Esophagus mucosa (tissue), 1 donor: ENCODE measurements at regions not wholly inside any gene's neighbourhood (a gene's known extent, or its start where the extent isn't known, plus 50 kb on each side); places are given as distances from the start of the nearest gene placed in this dataset.

Experiments used
- ATAC-seq: fragments of 200-7000 bp; cut with Tn5 transposase; one replicate; pipeline ENCODE4 v1.9.1; 2020
- donor health status: DM: yes; HTN: yes; CAD: no.

DNA sequence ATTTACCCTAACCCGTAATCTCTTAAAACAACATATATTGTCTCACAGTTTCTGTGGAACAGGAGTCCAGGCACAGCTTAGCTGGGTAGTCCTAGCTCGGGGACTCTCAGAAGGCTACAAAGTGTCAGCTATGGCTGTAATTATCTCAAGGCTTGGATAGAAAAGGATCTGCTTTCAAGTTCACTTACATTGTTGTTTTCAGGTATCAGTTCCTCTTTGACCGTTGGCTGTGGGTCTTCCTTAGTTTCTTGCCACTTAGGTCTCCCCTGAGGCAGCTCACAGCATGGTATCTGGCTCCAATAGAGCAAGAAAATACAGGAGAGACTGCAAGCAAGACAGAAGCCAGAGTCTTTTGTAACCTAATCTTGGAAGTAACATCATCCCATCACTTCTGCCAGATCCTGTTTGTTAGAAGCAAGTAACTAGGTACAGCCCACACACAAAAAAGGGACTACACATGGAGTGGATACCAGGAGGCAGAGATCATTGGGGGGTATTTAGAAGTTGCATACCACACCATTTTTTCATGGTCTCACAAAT is 137.0 kb downstream of the MAGEB5 start:
- ATAC-seq = no peak

DNA sequence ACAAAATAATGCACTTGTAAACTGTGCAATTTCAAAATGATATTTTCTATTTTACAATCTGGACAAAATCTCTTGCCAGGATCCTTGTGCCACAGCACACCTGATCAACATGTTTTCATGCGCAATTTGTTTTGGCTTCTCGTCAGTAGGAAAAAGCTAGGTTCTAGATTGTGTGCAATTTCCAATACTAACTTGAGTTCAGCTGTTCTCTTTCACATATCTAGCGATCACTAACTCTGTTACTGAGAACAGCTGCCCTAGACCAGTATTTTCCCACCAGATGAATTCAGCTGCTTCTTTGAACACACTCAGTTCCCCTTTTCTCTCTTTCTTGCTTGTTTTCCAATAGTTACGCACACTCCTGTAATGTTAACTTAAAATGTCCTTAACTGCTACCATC is 131.2 kb downstream of the MAGEB5 start:
- no peak for ATAC-seq

DNA sequence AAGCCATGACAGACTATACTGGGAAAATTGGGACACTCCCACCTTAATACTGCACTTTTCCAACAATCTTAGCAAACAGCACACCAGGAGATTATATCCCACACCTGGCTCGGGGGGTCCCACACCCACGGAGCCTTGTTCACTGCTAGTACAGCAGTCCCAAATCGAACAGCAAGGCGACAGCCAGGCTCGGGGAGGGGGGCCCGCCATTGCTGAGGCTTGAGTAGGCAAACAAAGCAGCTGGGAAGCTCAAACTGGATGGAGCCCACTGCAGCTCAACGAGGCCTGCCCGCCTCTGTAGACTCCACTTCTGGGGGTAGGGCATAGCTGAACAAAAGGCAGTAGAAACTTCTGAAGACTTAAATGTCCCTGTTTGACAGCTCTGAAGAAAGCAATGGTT is 118.3 kb downstream of the MAGEB5 start:
- no peak for ATAC-seq

DNA sequence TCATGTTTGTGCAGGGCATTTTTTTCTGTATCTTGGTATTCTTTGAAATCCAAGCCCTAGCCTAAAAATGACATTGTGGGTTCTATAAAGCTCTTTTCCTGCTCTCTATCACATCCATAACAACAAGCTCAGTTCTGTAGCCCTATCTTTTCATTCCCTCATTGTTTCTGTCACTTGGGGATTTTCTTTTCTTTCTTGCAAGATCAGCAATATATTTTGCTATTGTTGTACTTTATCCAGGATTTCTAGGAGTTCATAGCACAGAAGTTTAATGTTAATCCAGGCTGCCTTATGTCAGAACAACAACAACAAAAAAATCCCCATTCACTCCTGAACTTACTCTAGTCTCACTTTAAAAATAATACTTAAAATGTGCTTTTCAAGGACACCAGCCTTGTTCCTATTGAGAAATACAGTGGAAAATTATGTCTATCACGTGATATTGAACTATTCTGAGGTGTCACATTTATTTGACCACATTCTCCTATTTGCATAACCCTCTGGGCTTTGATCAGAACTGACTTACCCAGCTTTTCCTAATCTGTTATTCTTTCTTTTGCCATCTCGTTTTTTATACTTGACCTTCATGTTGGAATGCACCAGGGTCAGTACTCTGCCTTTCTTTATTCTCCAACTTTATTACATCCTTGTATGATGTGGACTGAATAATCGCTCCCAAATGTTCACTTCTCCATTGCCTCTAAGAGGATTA is 112.8 kb downstream of the MAGEB5 start:
- no peak for ATAC-seq

DNA sequence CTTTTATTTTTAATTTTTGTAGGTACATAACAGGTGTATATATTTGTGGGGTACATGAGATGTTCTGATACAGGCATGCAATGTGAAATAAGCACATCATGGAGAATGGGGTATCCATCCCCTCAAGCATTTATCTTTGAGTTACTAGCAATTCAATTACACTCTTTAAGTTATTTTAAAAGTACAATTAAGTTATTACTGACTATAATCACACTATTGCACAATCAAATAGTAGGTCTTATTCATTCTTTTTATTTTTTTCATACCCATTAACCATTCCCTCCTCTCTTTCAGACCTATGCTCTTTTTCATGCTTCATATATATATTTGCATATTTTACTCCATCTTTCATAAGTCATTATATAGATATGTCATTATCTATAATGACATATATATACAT is 93.3 kb downstream of the MAGEB5 start:
- no peak for ATAC-seq

DNA sequence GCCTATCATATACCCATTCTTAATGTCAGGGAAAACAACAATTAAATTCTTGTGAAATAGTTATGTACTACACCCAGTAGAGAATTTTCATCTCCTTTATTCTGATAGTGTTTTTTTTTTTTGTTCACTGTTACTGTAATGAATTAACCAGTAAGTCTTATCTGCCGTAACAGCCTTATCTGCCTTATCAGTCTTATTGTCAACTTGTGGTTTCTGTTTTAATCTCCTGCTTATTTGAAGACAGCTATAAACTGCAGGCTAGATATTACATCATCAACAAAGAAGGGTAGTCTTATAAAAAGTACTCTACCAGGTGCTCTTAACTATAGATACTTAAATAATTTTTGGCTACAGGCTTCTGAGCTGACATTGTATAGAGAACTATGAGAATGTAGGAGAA is 79.5 kb downstream of the MAGEB5 start:
- ATAC-seq = no peak

DNA sequence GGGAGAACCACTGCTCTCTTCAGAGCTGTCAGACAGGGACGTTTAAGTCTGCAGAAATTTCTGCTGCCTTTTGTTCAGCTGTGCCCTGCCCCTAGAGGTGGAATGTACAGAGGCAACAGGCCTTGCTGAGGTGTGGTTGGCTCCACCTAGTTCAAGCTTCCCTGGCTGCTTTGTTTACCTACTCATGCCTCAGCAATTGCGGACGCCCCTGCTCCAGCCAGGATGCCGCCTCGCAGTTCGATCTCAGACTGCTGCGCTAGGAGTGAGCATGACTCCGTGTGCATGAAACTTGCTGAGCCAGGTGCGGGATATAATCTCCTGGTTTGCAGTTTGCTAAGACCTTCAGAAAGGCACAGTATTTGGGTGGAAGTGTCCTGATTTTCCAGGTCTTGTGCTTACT is 70.9 kb downstream of the MAGEB5 start:
- ATAC-seq = no peak
